Panc1 (cell line): ENCODE measurements at regions not wholly inside any gene's neighbourhood (a gene's known extent, or its start where the extent isn't known, plus 50 kb on each side); places are given as distances from the start of the nearest gene placed in this dataset.

Source experiments
- ATAC-seq: fragments of 200-7000 bp; cut with Tn5 transposase; 2 replicates; pipeline ENCODE4 v1.9.1; 2020; ENCODE audit warnings: mild to moderate bottlenecking, moderate library complexity
- BruUV-seq: library from RNA; stranded (reverse); fragments of 400-500 nt; replicated peaks from 2 replicates; lab custom pipeline; 2021; lab: Mats Ljungman, UMichigan
- CTCF ChIA-PET: fragments of 300-600 bp; sonication (Branson Sonifier 250); formaldehyde crosslinking; loops from one replicate; lab custom pipeline; 2022; ENCODE audit warnings: antibody characterized with exemption; lab: Charles Lee
- POLR2A ChIA-PET: fragments of 300-600 bp; sonication (Branson Sonifier 250); formaldehyde crosslinking; loops from one replicate; lab custom pipeline; 2022; ENCODE audit warnings: antibody characterized with exemption; lab: Charles Lee
- DNase-seq: peaks from one replicate; pipeline ENCODE4 v3.0.0-alpha.2; 2010; ENCODE audit warnings: low read depth, low spot score
- H3K27ac ChIP-seq: 2 replicates; pipeline ENCODE4 v1.5.1; 2011; ENCODE audit warnings: mild to moderate bottlenecking, low read length, inconsistent platforms
- H3K27me3 ChIP-seq: fragments of 200-500 bp; sonication (Bioruptor generic); 2 replicates; pipeline ENCODE4 v1.6.0; 2014; ENCODE audit warnings: low read length, inconsistent platforms; ENCODE audit not compliant: control insufficient read depth, insufficient read depth
- H3K36me3 ChIP-seq: fragments of 200-500 bp; sonication (Bioruptor generic); 2 replicates; pipeline ENCODE4 v1.5.1; 2014; ENCODE audit warnings: inconsistent platforms, mild to moderate bottlenecking, low read length, moderate library complexity; ENCODE audit not compliant: control insufficient read depth, insufficient read depth
- H3K4me1 ChIP-seq: 2 replicates; pipeline ENCODE4 v1.5.1; 2011; ENCODE audit warnings: inconsistent platforms, mild to moderate bottlenecking, low read length, moderate library complexity; ENCODE audit not compliant: control insufficient read depth, insufficient read depth
- H3K4me3 ChIP-seq, 2 experiments: 2 replicates each; pipeline ENCODE4 v1.5.1; 2011 to 2012; ENCODE audit warnings: low read depth in 2 of 2, low read length in 2 of 2, mild to moderate bottlenecking in 2 of 2, inconsistent platforms in 1 of 2, moderate library complexity in 1 of 2
- H3K9me3 ChIP-seq: fragments of 200-500 bp; sonication (Bioruptor generic); 2 replicates; pipeline ENCODE4 v1.5.1; 2014; ENCODE audit warnings: low read depth, mild to moderate bottlenecking, inconsistent platforms, low read length, moderate library complexity; ENCODE audit not compliant: control insufficient read depth, insufficient read depth
- POLR2AphosphoS5 ChIP-seq: IDR thresholded peaks from 2 replicates; pipeline ENCODE4 v1.6.1; 2012; ENCODE audit warnings: mild to moderate bottlenecking, low read depth, low read length, moderate library complexity
- SIN3A ChIP-seq: IDR thresholded peaks from 2 replicates; pipeline ENCODE4 v1.6.1; 2012; ENCODE audit warnings: low read depth, mild to moderate bottlenecking, low read length, moderate library complexity, borderline replicate concordance; ENCODE audit not compliant: insufficient read depth
- TCF7L2 ChIP-seq: IDR thresholded peaks from 2 replicates; pipeline ENCODE4 v1.6.1; 2011; ENCODE audit warnings: mild to moderate bottlenecking, low read depth, low read length, inconsistent platforms
- in situ Hi-C: cut with HindIII; loops from 2 replicates; pipeline ENCODE4 v1.10.0; 2016; ENCODE audit warnings: low sequenced_read_pairs, low pct_unique_long_range_greater_than_20kb
- intact Hi-C: fragments of 100-400 bp; cut with micrococcal nuclease; formaldehyde crosslinking; loops from one replicate; pipeline ENCODE4 v1.10.0; 2022; ENCODE audit not compliant: unreplicated experiment
- TF ChIP-seq, protein P1 (sequence below), 2 experiments: IDR thresholded peaks; 2 replicates each; pipeline ENCODE4 v1.6.1; 2011 to 2012; ENCODE audit warnings: low read depth in 2 of 2, control low read depth in 1 of 2, low read length in 1 of 2, mild to moderate bottlenecking in 1 of 2, moderate library complexity in 1 of 2; ENCODE audit not compliant: insufficient read depth in 1 of 2
- TF ChIP-seq, protein P2 (sequence below): fragments of 450-650 bp; IDR thresholded peaks from 2 replicates; pipeline ENCODE4 v1.5.1; 2017; ENCODE audit warnings: mild to moderate bottlenecking

DNA sequence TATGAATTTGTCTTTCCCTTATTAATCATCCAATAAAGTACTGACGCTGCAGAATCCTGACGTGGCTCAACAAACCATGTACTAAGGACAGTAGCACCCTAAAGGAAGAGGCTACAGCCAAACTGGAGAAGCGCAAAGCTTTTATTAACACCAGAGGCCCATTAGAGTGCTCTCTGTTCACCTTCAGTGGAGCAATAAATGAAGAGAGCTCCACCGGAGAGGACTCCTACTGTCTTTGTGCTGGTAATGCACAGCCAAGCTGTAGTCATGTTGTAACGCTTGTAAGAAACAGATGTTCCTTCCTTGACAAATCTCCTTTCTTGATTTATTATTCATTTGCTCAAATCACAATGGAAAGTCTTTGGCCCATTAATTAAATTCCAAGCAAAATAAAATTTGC, 220.7 kb upstream of the RRP15 start:
- in situ Hi-C loops (no loop called here), intact Hi-C loops (no loop called here)
- ChIA-PET POLR2A (no interaction called here), CTCF (no interaction called here)
- Histone ChIP-seq H3K4me1 (no peaks in the 10 kb centered on the region), H3K4me3 (no peak overlapping the region), H3K9me3 (no peaks in the 10 kb centered on the region), H3K36me3 (no peaks in the 10 kb centered on the region), H3K27me3 (no peaks in the 10 kb centered on the region), H3K27ac (no peak overlapping the region)
- ATAC-seq (no peak), DNase-seq (no peak)
- BruUV-seq = no TSS peak
- no peak for TF ChIP-seq POLR2AphosphoS5
- TF ChIP-seq, protein P1, sequence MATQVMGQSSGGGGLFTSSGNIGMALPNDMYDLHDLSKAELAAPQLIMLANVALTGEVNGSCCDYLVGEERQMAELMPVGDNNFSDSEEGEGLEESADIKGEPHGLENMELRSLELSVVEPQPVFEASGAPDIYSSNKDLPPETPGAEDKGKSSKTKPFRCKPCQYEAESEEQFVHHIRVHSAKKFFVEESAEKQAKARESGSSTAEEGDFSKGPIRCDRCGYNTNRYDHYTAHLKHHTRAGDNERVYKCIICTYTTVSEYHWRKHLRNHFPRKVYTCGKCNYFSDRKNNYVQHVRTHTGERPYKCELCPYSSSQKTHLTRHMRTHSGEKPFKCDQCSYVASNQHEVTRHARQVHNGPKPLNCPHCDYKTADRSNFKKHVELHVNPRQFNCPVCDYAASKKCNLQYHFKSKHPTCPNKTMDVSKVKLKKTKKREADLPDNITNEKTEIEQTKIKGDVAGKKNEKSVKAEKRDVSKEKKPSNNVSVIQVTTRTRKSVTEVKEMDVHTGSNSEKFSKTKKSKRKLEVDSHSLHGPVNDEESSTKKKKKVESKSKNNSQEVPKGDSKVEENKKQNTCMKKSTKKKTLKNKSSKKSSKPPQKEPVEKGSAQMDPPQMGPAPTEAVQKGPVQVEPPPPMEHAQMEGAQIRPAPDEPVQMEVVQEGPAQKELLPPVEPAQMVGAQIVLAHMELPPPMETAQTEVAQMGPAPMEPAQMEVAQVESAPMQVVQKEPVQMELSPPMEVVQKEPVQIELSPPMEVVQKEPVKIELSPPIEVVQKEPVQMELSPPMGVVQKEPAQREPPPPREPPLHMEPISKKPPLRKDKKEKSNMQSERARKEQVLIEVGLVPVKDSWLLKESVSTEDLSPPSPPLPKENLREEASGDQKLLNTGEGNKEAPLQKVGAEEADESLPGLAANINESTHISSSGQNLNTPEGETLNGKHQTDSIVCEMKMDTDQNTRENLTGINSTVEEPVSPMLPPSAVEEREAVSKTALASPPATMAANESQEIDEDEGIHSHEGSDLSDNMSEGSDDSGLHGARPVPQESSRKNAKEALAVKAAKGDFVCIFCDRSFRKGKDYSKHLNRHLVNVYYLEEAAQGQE (IDR thresholded peaks at IDR 0.05; ENCODE audit: insufficient read depth in 1 of 2, low read depth in 2 of 2, low read length in 1 of 2) = no peak
- no peak for TF ChIP-seq TCF7L2
- no peak for TF ChIP-seq SIN3A
- TF ChIP-seq, protein P2, sequence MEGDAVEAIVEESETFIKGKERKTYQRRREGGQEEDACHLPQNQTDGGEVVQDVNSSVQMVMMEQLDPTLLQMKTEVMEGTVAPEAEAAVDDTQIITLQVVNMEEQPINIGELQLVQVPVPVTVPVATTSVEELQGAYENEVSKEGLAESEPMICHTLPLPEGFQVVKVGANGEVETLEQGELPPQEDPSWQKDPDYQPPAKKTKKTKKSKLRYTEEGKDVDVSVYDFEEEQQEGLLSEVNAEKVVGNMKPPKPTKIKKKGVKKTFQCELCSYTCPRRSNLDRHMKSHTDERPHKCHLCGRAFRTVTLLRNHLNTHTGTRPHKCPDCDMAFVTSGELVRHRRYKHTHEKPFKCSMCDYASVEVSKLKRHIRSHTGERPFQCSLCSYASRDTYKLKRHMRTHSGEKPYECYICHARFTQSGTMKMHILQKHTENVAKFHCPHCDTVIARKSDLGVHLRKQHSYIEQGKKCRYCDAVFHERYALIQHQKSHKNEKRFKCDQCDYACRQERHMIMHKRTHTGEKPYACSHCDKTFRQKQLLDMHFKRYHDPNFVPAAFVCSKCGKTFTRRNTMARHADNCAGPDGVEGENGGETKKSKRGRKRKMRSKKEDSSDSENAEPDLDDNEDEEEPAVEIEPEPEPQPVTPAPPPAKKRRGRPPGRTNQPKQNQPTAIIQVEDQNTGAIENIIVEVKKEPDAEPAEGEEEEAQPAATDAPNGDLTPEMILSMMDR = no peak

DNA sequence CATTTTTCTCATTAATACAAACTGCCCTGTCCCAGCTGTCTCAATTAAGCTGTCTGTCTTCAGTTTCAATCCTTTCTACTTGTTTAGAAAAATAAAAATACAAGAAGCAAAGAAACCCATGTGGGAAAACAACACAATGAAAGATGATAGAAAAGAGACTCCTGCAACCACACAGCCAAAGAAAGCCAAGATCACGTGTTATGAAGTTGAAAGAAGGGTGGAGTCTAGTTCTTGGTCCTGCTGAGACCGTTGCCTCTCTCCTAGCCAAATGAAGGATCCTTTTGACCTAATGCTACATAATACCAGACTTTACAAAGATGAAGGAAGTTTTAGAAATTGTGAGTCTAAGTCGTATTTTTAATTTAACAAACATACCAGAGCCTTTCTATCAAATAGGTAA, 218.8 kb upstream of the RRP15 start:
- Histone ChIP-seq H3K4me1 (no peaks in the 10 kb centered on the region), H3K27ac (no peak overlapping the region), H3K36me3 (no peaks in the 10 kb centered on the region), H3K4me3 (no peak overlapping the region), H3K9me3 (no peaks in the 10 kb centered on the region), H3K27me3 (no peaks in the 10 kb centered on the region)
- TF ChIP-seq, protein P2 = no peak
- TF ChIP-seq, protein P1 (IDR thresholded peaks at IDR 0.05; ENCODE audit: insufficient read depth in 1 of 2, low read depth in 2 of 2, low read length in 1 of 2) = no peak
- no peak for TF ChIP-seq POLR2AphosphoS5
- in situ Hi-C loops (no loop called here), intact Hi-C loops (no loop called here)
- BruUV-seq = no TSS peak
- DNase-seq = no peak
- POLR2A ChIA-PET = no interaction called here
- CTCF ChIA-PET = no interaction called here
- no peak for ATAC-seq
